BE2C (cell line): ENCODE measurements at regions not wholly inside any gene's neighbourhood (a gene's known extent, or its start where the extent isn't known, plus 50 kb on each side); places are given as distances from the start of the nearest gene placed in this dataset.

ENCODE experiments used
- DNase-seq: peaks from one replicate; pipeline ENCODE4 v3.0.0-alpha.2; 2020
- H3K27me3 ChIP-seq: fragments of 250-450 bp; sonication (Bioruptor Pico); 2 replicates; pipeline ENCODE4 v1.5.1; 2020; ENCODE audit warnings: mild to moderate bottlenecking
- H3K36me3 ChIP-seq: fragments of 250-450 bp; sonication (Bioruptor Pico); 2 replicates; pipeline ENCODE4 v1.5.1; 2020; ENCODE audit warnings: mild to moderate bottlenecking
- H3K4me1 ChIP-seq: fragments of 250-450 bp; sonication (Bioruptor Pico); 2 replicates; pipeline ENCODE4 v1.5.1; 2020
- H3K4me3 ChIP-seq: 2 replicates; pipeline ENCODE4 v1.5.1; 2011; ENCODE audit warnings: low read depth, low read length
- H3K9me3 ChIP-seq: fragments of 250-450 bp; sonication (Bioruptor Pico); 2 replicates; pipeline ENCODE4 v1.5.1; 2020
- TF ChIP-seq, protein P1 (sequence below): IDR thresholded peaks from 2 replicates; pipeline ENCODE4 v1.5.1; 2012; ENCODE audit warnings: mild to moderate bottlenecking, low read depth, low read length

DNA sequence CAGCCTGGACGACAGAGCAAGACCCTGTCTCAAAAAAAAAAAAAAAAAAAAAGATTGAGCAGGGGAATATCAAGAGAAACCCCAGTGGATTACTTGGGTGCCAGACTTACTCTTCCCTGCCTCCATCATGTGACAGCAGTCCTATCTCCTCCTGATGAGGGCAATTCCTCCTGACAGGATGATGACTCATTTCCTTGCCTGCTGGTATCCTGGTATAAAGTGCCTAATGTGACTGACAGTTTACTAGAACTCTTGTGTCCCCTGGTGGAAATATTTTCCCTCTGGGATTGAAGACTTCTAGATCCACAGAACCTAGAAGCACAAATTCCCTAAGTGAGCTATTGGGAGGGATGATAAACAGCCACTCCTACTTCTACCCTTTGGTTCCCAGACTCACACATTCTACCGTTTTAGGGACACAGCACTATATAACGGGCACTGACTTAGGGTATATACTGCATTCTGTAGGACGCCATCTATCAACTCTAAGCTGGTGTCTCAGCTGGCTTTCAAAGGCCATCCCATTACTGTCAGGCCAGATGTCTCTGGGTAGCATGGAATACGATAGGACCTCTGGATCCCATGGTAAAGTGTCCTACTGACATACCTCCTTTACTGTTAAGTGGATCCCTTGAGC is 114.6 kb upstream of the MED13 start:
- Histone ChIP-seq H3K9me3 (no peaks in the 10 kb centered on the region), H3K4me3 (no peak overlapping the region), H3K27me3 (no peaks in the 10 kb centered on the region), H3K4me1 (0 out of 2 replicates have a peak, but pooled peaks cover 5% of the 10 kb centered on the region), H3K36me3 (no peaks in the 10 kb centered on the region)
- DNase-seq = peak; percentile 63
- TF ChIP-seq, protein P1, sequence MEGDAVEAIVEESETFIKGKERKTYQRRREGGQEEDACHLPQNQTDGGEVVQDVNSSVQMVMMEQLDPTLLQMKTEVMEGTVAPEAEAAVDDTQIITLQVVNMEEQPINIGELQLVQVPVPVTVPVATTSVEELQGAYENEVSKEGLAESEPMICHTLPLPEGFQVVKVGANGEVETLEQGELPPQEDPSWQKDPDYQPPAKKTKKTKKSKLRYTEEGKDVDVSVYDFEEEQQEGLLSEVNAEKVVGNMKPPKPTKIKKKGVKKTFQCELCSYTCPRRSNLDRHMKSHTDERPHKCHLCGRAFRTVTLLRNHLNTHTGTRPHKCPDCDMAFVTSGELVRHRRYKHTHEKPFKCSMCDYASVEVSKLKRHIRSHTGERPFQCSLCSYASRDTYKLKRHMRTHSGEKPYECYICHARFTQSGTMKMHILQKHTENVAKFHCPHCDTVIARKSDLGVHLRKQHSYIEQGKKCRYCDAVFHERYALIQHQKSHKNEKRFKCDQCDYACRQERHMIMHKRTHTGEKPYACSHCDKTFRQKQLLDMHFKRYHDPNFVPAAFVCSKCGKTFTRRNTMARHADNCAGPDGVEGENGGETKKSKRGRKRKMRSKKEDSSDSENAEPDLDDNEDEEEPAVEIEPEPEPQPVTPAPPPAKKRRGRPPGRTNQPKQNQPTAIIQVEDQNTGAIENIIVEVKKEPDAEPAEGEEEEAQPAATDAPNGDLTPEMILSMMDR = peak; percentile 55

DNA sequence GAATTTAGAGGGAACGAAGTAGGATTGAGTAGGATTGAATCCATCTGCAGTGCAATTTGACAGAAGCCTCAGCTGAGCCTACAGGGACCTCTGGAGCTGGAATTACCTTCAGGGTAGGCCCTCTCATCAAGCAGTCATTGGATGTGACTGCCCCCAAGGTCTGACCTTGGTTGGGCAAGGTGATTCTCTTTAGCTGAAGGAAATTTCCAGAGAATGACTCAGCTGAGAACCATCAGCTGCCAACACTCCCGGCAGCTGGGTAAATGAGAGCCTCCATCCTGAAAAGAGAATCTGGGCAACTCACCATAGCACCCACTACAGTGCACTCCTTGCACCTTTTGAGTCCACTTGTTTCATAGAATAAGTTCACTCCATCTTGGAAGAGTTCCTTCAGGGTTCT is 113.5 kb upstream of the MED13 start:
- TF ChIP-seq, protein P1 = no peak
- Histone ChIP-seq H3K4me3 (no peak overlapping the region), H3K27me3 (no peaks in the 10 kb centered on the region), H3K9me3 (no peaks in the 10 kb centered on the region), H3K4me1 (0 out of 2 replicates have a peak, but pooled peaks cover 5% of the 10 kb centered on the region), H3K36me3 (no peaks in the 10 kb centered on the region)
- no peak for DNase-seq

DNA sequence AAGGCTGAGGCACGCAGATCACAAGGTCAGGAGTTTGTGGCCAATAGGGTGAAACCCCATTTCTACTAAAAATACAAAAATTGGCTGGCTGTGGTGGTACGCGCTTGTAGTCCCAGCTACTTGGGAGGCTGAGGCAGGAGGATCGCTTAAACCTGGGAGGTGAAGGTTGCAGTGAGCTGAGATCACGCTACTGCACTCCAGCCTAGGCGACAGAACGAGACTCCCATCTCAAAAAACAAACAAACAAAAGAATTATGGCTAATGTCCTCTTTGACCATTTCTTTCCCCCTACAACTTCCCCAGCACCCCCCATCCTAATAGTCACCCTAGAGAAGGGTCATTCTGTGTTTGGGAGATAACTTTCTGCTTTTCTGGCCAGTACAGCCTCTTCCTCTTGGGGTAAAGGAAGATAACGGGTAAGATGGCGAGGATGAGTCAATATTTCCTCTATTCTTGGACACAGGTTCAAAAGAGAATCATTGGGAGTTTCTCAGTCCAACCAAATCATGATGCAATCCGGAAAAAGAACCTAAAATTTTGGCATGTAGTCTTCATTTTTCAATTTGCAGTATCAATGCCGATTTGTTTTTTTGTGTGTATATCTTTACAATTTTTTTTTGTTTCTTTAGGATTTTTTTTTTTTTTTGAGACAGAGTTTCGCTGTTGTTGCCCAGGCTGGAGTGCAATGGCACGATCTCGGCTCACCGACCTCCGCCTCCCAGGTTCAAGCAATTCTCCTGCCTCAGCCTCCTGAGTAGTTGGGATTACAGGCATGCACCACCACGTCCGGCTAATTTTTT is 107.6 kb upstream of the MED13 start:
- H3K36me3 ChIP-seq = no peaks in the 10 kb centered on the region
- H3K4me1 ChIP-seq = no peaks in the 10 kb centered on the region
- no peak for DNase-seq
- TF ChIP-seq, protein P1 = no peak
- no peaks in the 10 kb centered on the region for H3K9me3 ChIP-seq
- no peaks in the 10 kb centered on the region for H3K27me3 ChIP-seq
- no peak overlapping the region for H3K4me3 ChIP-seq

DNA sequence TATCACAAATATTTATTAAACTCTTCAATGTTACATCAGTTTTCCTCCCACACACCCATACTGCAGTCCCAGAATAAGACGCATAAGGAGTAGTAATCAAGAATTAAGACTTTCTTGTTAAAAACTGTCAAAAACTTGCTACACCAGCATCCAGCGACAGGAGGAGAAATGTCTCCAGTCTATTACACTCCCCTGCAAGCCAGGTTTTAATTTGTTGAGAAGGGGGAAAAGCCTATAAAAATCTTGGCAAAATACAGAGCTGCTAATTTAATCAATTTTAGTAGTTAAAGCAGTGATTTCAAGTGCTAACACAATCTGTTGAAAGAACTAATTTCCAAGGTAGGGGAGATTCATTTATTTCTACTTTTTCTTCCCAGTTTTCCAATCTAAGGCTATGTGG is 102.0 kb upstream of the MED13 start:
- Histone ChIP-seq H3K27me3 (no peaks in the 10 kb centered on the region), H3K4me1 (peaks cover 11% of the 10 kb centered on the region), H3K4me3 (no peak overlapping the region), H3K9me3 (no peaks in the 10 kb centered on the region), H3K36me3 (no peaks in the 10 kb centered on the region)
- DNase-seq = no peak
- TF ChIP-seq, protein P1 = no peak

DNA sequence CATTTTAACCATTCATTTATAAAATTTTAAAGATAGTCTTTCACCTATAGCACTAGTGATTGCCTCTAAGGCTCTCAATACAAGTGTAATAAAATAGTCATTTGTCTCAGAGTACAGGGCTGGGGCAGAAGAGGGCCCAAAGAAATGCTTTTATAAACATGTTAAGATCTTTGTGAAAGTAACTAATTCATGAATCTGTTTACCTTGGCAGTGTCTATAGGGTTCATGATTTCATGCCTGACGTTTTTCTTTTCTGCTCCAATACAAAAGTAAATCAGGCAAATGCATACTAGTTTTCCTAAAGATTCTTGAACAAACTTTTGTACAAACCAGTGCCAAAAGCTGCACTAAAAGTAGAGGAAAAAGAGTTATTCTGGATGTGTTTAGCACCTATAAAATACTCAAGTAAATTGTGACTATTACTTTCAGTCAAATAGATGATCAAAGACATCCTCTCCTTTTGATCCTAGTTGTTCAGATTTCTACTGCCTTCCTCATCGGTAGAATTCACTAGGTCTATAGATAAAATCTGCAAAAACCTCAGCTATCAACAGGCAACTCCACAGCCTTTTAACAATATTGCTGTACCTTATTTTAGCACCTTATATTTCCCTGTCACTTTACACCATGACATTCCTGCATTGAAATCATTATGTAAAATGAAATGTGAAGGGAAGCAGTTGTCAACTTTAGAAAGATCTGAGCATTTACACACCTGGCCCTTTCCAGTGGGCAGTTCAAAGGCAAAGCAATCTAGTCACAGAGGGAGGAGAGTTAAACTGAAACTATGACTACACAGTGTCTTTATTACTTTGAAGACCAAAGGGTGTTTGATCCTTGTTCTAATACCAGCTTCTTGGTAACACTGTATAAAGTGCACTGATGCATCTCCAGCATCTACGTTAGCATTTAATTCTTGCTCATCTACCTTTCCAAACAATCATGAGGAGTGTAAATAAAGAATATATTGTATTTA is 100.0 kb upstream of the MED13 start:
- Histone ChIP-seq H3K4me3 (no peak overlapping the region), H3K27me3 (no peaks in the 10 kb centered on the region), H3K4me1 (peaks cover 22% of the 10 kb centered on the region), H3K9me3 (no peaks in the 10 kb centered on the region), H3K36me3 (no peaks in the 10 kb centered on the region)
- TF ChIP-seq, protein P1 = no peak
- DNase-seq = no peak
